COLO668 (cell line): ENCODE measurements at regions not wholly inside any gene's neighbourhood (a gene's known extent, or its start where the extent isn't known, plus 50 kb on each side); places are given as distances from the start of the nearest gene placed in this dataset.
"Not testable (repeated sequence)": the region's sequence is repeated elsewhere in the genome, so short reads cannot be mapped to it uniquely, and the experiment has no call there.

Source experiments
- DNase-seq: peaks from one replicate; lab custom pipeline; 2025; ENCODE audit not compliant: unreplicated experiment; lab: John Stamatoyannopoulos, UW

GRCh38 chr3:164003016-164003415 lies 1075.3 kb downstream of the SI start:
- not testable (repeated sequence) for DNase-seq

GRCh38 chr3:163983940-163984339 lies 1094.4 kb downstream of the SI start:
- no peak for DNase-seq

GRCh38 chr3:163971861-163972260 lies 1106.4 kb downstream of the SI start:
- no peak for DNase-seq

GRCh38 chr3:163957072-163957471 lies 1121.2 kb downstream of the SI start:
- DNase-seq: no peak

GRCh38 chr3:163953526-163953925 lies 1124.8 kb downstream of the SI start:
- DNase-seq: no peak

- DNase-seq: no peak
Measured at GRCh38 chr3:163952499-163952898, 1125.8 kb downstream of the SI start.

GRCh38 chr3:163951397-163951987 lies 1126.8 kb downstream of the SI start:
- no peak for DNase-seq

GRCh38 chr3:163946785-163947184 lies 1131.5 kb downstream of the SI start:
- DNase-seq: no peak

GRCh38 chr3:163943664-163944063 lies 1134.6 kb downstream of the SI start:
- DNase-seq: no peak

GRCh38 chr3:163939926-163940325 lies 1138.4 kb downstream of the SI start:
- no peak for DNase-seq

GRCh38 chr3:163936543-163936942 lies 1141.8 kb downstream of the SI start:
- DNase-seq: no peak

- DNase-seq: no peak
Measured at GRCh38 chr3:163935411-163935810, 1142.9 kb downstream of the SI start.

GRCh38 chr3:163929069-163929652 lies 1149.1 kb downstream of the SI start:
- DNase-seq: no peak

GRCh38 chr3:163927521-163927920 lies 1150.8 kb downstream of the SI start:
- no peak for DNase-seq

- DNase-seq: peak; percentile 8
Measured at GRCh38 chr3:163924600-163924999, 1153.7 kb downstream of the SI start.

- DNase-seq: no peak
Measured at GRCh38 chr3:163919154-163919553, 1159.1 kb downstream of the SI start.

- peak; percentile 5 for DNase-seq
Measured at GRCh38 chr3:163916596-163917560, 1161.4 kb downstream of the SI start.

GRCh38 chr3:163915280-163915679 lies 1163.0 kb downstream of the SI start:
- no peak for DNase-seq

GRCh38 chr3:163914567-163914966 lies 1163.7 kb downstream of the SI start:
- no peak for DNase-seq

- DNase-seq: no peak
Measured at GRCh38 chr3:163891771-163892170, 1186.5 kb downstream of the SI start.

GRCh38 chr3:163890661-163891060 lies 1187.6 kb downstream of the SI start:
- DNase-seq: no peak

- no peak for DNase-seq
Measured at GRCh38 chr3:163879172-163879571, 1199.1 kb downstream of the SI start.
